Activated CD4-positive, alpha-beta memory T cell treated with anti-CD3 and anti-CD28 coated beads for 36 hours (primary cell): ENCODE measurements at regions not wholly inside any gene's neighbourhood (a gene's known extent, or its start where the extent isn't known, plus 50 kb on each side); places are given as distances from the start of the nearest gene placed in this dataset.

Experiments used
- CTCF ChIA-PET: fragments of 350-600 bp; sonication (Branson Sonifier 250); formaldehyde crosslinking; loops from one replicate; lab custom pipeline; 2021; ENCODE audit warnings: antibody characterized with exemption, inconsistent platforms; lab: Charles Lee
- POLR2A ChIA-PET: fragments of 350-600 bp; sonication (Branson Sonifier 250); formaldehyde crosslinking; loops from one replicate; lab custom pipeline; 2021; ENCODE audit warnings: antibody characterized with exemption; lab: Charles Lee
- DNase-seq: peaks from one replicate; pipeline ENCODE4 v3.0.0-alpha.2; 2020
- H3K27ac Mint-ChIP-seq: one replicate; pipeline ENCODE4 v1.8.0; 2021; ENCODE audit warnings: mixed read lengths
- H3K27me3 Mint-ChIP-seq: one replicate; pipeline ENCODE4 v1.8.0; 2021; ENCODE audit warnings: mixed read lengths
- H3K36me3 Mint-ChIP-seq: one replicate; pipeline ENCODE4 v1.8.0; 2021; ENCODE audit warnings: mixed read lengths
- H3K4me1 Mint-ChIP-seq: one replicate; pipeline ENCODE4 v1.8.0; 2021; ENCODE audit warnings: low read depth, mixed read lengths
- H3K4me3 Mint-ChIP-seq: one replicate; pipeline ENCODE4 v1.8.0; 2021; ENCODE audit warnings: mild to moderate bottlenecking, mixed read lengths
- H3K9me3 Mint-ChIP-seq: one replicate; pipeline ENCODE4 v1.8.0; 2021; ENCODE audit warnings: mixed read lengths
- intact Hi-C: fragments of 100-400 bp; cut with micrococcal nuclease; formaldehyde crosslinking; loops from one replicate; pipeline ENCODE4 v1.15.1; 2023

GRCh38 chrX:120021927-120022326, 55.6 kb downstream of the RHOXF2B start:
- CTCF ChIA-PET: no interaction called here
- H3K27me3 Mint-ChIP-seq: peaks cover 11% of the 10 kb centered on the region
- H3K9me3 Mint-ChIP-seq: no peaks in the 10 kb centered on the region
- no peaks in the 10 kb centered on the region for H3K4me1 Mint-ChIP-seq
- intact Hi-C loops: no loop called here
- no peak overlapping the region for H3K4me3 Mint-ChIP-seq
- H3K36me3 Mint-ChIP-seq: no peaks in the 10 kb centered on the region
- no peak for DNase-seq
- H3K27ac Mint-ChIP-seq: no peak overlapping the region
- POLR2A ChIA-PET: no interaction called here

- Mint-ChIP-seq H3K9me3 (no peaks in the 10 kb centered on the region), H3K36me3 (no peaks in the 10 kb centered on the region), H3K27me3 (peaks cover 22% of the 10 kb centered on the region), H3K27ac (no peak overlapping the region), H3K4me1 (peaks cover 8% of the 10 kb centered on the region), H3K4me3 (no peak overlapping the region)
- intact Hi-C loops: no loop called here
- no peak for DNase-seq
- CTCF ChIA-PET: no interaction called here
- POLR2A ChIA-PET: no interaction called here
Measured at GRCh38 chrX:120020305-120020704, 57.2 kb downstream of the RHOXF2B start.

- intact Hi-C loops: no loop called here
- no peak for DNase-seq
- Mint-ChIP-seq H3K4me3 (peak overlapping the region; percentile 60), H3K27ac (no peak overlapping the region), H3K27me3 (peaks cover 29% of the 10 kb centered on the region), H3K4me1 (peaks cover 13% of the 10 kb centered on the region), H3K9me3 (no peaks in the 10 kb centered on the region), H3K36me3 (no peaks in the 10 kb centered on the region)
- CTCF ChIA-PET: no interaction called here
- POLR2A ChIA-PET: no interaction called here
Measured at GRCh38 chrX:120016068-120016441, 61.4 kb downstream of the RHOXF2B start.

GRCh38 chrX:120015145-120016067, 62.1 kb downstream of the RHOXF2B start:
- H3K4me3 Mint-ChIP-seq: peak overlapping the region; percentile 60
- H3K36me3 Mint-ChIP-seq: no peaks in the 10 kb centered on the region
- intact Hi-C loops: no loop called here
- H3K9me3 Mint-ChIP-seq: no peaks in the 10 kb centered on the region
- CTCF ChIA-PET: interaction anchor here (0.9 kb wide), 1 partner anchor 18 kb away, joined by 3 read pairs; no protein-coding TSS in a partner anchor
- POLR2A ChIA-PET: no interaction called here
- peaks cover 13% of the 10 kb centered on the region for H3K4me1 Mint-ChIP-seq
- H3K27me3 Mint-ChIP-seq: peaks cover 29% of the 10 kb centered on the region
- H3K27ac Mint-ChIP-seq: no peak overlapping the region
- no peak for DNase-seq

GRCh38 chrX:120014354-120015130, 62.9 kb downstream of the RHOXF2B start:
- H3K36me3 Mint-ChIP-seq: no peaks in the 10 kb centered on the region
- POLR2A ChIA-PET: no interaction called here
- CTCF ChIA-PET: interaction anchor here (0.9 kb wide), 1 partner anchor 17 kb away, joined by 3 read pairs; no protein-coding TSS in a partner anchor
- H3K4me3 Mint-ChIP-seq: peak overlapping the region; percentile 60
- intact Hi-C loops: loop anchor here (1.0 kb wide), 1 partner anchor 14 kb away; no protein-coding TSS in a partner anchor
- no peak for DNase-seq
- H3K27me3 Mint-ChIP-seq: peaks cover 27% of the 10 kb centered on the region
- peaks cover 13% of the 10 kb centered on the region for H3K4me1 Mint-ChIP-seq
- no peak overlapping the region for H3K27ac Mint-ChIP-seq
- no peaks in the 10 kb centered on the region for H3K9me3 Mint-ChIP-seq

- ChIA-PET CTCF (no interaction called here), POLR2A (no interaction called here)
- Mint-ChIP-seq H3K27me3 (peaks cover 33% of the 10 kb centered on the region), H3K27ac (no peak overlapping the region), H3K36me3 (no peaks in the 10 kb centered on the region), H3K4me1 (peaks cover 18% of the 10 kb centered on the region), H3K4me3 (no peak overlapping the region), H3K9me3 (no peaks in the 10 kb centered on the region)
- DNase-seq: no peak
- intact Hi-C loops: no loop called here
Measured at GRCh38 chrX:120001787-120002186, 58.2 kb upstream of the NKAP start.

- Mint-ChIP-seq H3K4me1 (peaks cover 18% of the 10 kb centered on the region), H3K27me3 (peaks cover 44% of the 10 kb centered on the region), H3K36me3 (no peaks in the 10 kb centered on the region), H3K4me3 (no peak overlapping the region), H3K9me3 (no peaks in the 10 kb centered on the region), H3K27ac (no peak overlapping the region)
- ChIA-PET CTCF (interaction anchor here (0.9 to 1.1 kb wide), 2 partner anchors 17 to 213 kb away, joined by 3 read pairs; no protein-coding TSS in a partner anchor), POLR2A (no interaction called here)
- DNase-seq: peak; percentile 43
- intact Hi-C loops: loop anchor here (1.0 kb wide), 1 partner anchor 14 kb away; no protein-coding TSS in a partner anchor
Measured at GRCh38 chrX:120000490-120001246, 57.1 kb upstream of the NKAP start.

GRCh38 chrX:119999087-119999634, 55.6 kb upstream of the NKAP start:
- Mint-ChIP-seq H3K9me3 (no peaks in the 10 kb centered on the region), H3K4me3 (no peak overlapping the region), H3K27ac (no peak overlapping the region), H3K36me3 (no peaks in the 10 kb centered on the region), H3K4me1 (peaks cover 18% of the 10 kb centered on the region), H3K27me3 (peaks cover 56% of the 10 kb centered on the region)
- no peak for DNase-seq
- POLR2A ChIA-PET: no interaction called here
- intact Hi-C loops: no loop called here
- CTCF ChIA-PET: interaction anchor here (0.9 kb wide), 1 partner anchor 16 kb away, joined by 3 read pairs; no protein-coding TSS in a partner anchor

GRCh38 chrX:119997570-119997969, 54.0 kb upstream of the NKAP start:
- CTCF ChIA-PET: interaction anchor here (0.6 kb wide), 1 partner anchor 17 kb away, joined by 3 read pairs; no protein-coding TSS in a partner anchor
- H3K4me3 Mint-ChIP-seq: no peak overlapping the region
- POLR2A ChIA-PET: no interaction called here
- no peak overlapping the region for H3K27ac Mint-ChIP-seq
- H3K9me3 Mint-ChIP-seq: no peaks in the 10 kb centered on the region
- H3K36me3 Mint-ChIP-seq: no peaks in the 10 kb centered on the region
- H3K27me3 Mint-ChIP-seq: peaks cover 67% of the 10 kb centered on the region
- peaks cover 18% of the 10 kb centered on the region for H3K4me1 Mint-ChIP-seq
- intact Hi-C loops: no loop called here
- no peak for DNase-seq

- H3K9me3 Mint-ChIP-seq: no peaks in the 10 kb centered on the region
- H3K4me3 Mint-ChIP-seq: no peak overlapping the region
- H3K27me3 Mint-ChIP-seq: peaks cover 68% of the 10 kb centered on the region
- CTCF ChIA-PET: no interaction called here
- H3K36me3 Mint-ChIP-seq: no peaks in the 10 kb centered on the region
- H3K27ac Mint-ChIP-seq: no peak overlapping the region
- POLR2A ChIA-PET: no interaction called here
- no peak for DNase-seq
- intact Hi-C loops: no loop called here
- H3K4me1 Mint-ChIP-seq: peaks cover 18% of the 10 kb centered on the region
Measured at GRCh38 chrX:119996600-119997524, 53.3 kb upstream of the NKAP start.

- ChIA-PET CTCF (no interaction called here), POLR2A (no interaction called here)
- no peak for DNase-seq
- H3K27me3 Mint-ChIP-seq: peaks cover 68% of the 10 kb centered on the region
- H3K4me1 Mint-ChIP-seq: peaks cover 16% of the 10 kb centered on the region
- H3K9me3 Mint-ChIP-seq: no peaks in the 10 kb centered on the region
- no peak overlapping the region for H3K4me3 Mint-ChIP-seq
- H3K27ac Mint-ChIP-seq: no peak overlapping the region
- no peaks in the 10 kb centered on the region for H3K36me3 Mint-ChIP-seq
- intact Hi-C loops: no loop called here
Measured at GRCh38 chrX:119996069-119996468, 52.5 kb upstream of the NKAP start.
